Left ventricle myocardium inferior (tissue), 1 donor: ENCODE measurements at regions not wholly inside any gene's neighbourhood (a gene's known extent, or its start where the extent isn't known, plus 50 kb on each side); places are given as distances from the start of the nearest gene placed in this dataset.

ENCODE experiments used
- DNase-seq: peaks from one replicate; pipeline ENCODE4 v3.0.0-alpha.2; 2020
- H3K27ac ChIP-seq: fragments of 200-600 bp; replicated peaks from 2 replicates; pipeline ENCODE4 v1.8.0; 2021
- H3K27me3 ChIP-seq: fragments of 200-600 bp; 2 replicates; pipeline ENCODE4 v1.8.0; 2021; ENCODE audit warnings: low read depth
- H3K36me3 ChIP-seq: fragments of 200-600 bp; 2 replicates; pipeline ENCODE4 v1.8.0; 2021
- H3K4me1 ChIP-seq: fragments of 200-600 bp; 2 replicates; pipeline ENCODE4 v1.8.0; 2021
- H3K4me3 ChIP-seq: fragments of 200-600 bp; 2 replicates; pipeline ENCODE4 v1.8.0; 2021; ENCODE audit warnings: mild to moderate bottlenecking, moderate library complexity
- H3K9me3 ChIP-seq: fragments of 200-600 bp; replicated peaks from 2 replicates; pipeline ENCODE4 v1.8.0; 2021
- intact Hi-C: fragments of 100-400 bp; cut with micrococcal nuclease; formaldehyde crosslinking; loops from one replicate; pipeline ENCODE4 v1.11.0; 2022
- TF ChIP-seq, protein P1 (sequence below): fragments of 200-600 bp; IDR thresholded peaks from 2 replicates; pipeline ENCODE4 v1.8.0; 2021; ENCODE audit warnings: antibody characterized with exemption, mild to moderate bottlenecking, borderline replicate concordance
- donor health status: DM: no; HTN: yes; CAD: no; lungs with severe emphysema.

DNA sequence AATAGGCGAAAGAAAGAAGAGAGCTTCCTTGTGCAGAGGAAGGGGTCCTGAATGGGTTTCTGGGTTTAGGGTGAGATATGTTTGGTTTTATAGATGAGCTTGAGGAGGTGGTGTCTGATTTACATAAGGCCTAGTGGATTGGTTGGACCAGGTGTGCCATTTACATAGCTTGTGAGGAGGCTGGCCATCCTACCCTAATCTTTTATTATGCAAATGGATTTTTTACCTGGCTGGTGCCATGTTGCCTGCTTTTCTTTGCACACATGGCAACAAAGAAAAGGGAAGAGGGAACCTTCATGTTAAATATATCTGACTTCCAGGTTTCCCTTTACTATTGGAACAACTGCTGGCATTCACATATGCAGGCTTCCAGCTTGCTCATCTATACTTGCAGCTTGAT is 585.3 kb downstream of the PTPRU start:
- Histone ChIP-seq H3K36me3 (no peaks in the 10 kb centered on the region), H3K27ac (no peak overlapping the region), H3K9me3 (peaks cover 19% of the 10 kb centered on the region), H3K27me3 (peaks cover 61% of the 10 kb centered on the region), H3K4me3 (no peak overlapping the region), H3K4me1 (no peaks in the 10 kb centered on the region)
- intact Hi-C loops: no loop called here
- DNase-seq: no peak
- TF ChIP-seq, protein P1, sequence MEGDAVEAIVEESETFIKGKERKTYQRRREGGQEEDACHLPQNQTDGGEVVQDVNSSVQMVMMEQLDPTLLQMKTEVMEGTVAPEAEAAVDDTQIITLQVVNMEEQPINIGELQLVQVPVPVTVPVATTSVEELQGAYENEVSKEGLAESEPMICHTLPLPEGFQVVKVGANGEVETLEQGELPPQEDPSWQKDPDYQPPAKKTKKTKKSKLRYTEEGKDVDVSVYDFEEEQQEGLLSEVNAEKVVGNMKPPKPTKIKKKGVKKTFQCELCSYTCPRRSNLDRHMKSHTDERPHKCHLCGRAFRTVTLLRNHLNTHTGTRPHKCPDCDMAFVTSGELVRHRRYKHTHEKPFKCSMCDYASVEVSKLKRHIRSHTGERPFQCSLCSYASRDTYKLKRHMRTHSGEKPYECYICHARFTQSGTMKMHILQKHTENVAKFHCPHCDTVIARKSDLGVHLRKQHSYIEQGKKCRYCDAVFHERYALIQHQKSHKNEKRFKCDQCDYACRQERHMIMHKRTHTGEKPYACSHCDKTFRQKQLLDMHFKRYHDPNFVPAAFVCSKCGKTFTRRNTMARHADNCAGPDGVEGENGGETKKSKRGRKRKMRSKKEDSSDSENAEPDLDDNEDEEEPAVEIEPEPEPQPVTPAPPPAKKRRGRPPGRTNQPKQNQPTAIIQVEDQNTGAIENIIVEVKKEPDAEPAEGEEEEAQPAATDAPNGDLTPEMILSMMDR: no peak

DNA sequence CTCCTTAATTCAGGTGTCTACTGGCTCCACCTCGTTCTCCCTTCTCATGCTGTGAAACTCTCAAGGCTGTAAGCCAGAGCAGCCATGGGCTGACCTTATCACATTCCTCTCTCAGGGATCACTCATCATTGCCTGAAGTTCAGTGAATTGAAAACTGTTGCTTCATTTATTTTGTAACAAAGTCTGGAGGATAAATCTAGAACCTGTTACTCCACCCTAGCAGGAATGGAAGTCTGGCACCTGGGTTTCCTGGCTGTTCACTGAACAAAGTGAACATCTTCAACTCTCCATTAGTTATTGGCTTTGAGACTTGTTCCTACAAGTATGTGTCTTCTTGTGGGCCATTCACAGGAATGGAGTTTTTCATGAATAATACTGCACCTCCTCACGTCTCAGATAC is 584.1 kb downstream of the PTPRU start:
- Histone ChIP-seq H3K36me3 (no peaks in the 10 kb centered on the region), H3K9me3 (peaks cover 19% of the 10 kb centered on the region), H3K4me1 (no peaks in the 10 kb centered on the region), H3K27ac (no peak overlapping the region), H3K4me3 (no peak overlapping the region), H3K27me3 (peaks cover 55% of the 10 kb centered on the region)
- intact Hi-C loops: no loop called here
- DNase-seq: no peak
- TF ChIP-seq, protein P1: no peak

DNA sequence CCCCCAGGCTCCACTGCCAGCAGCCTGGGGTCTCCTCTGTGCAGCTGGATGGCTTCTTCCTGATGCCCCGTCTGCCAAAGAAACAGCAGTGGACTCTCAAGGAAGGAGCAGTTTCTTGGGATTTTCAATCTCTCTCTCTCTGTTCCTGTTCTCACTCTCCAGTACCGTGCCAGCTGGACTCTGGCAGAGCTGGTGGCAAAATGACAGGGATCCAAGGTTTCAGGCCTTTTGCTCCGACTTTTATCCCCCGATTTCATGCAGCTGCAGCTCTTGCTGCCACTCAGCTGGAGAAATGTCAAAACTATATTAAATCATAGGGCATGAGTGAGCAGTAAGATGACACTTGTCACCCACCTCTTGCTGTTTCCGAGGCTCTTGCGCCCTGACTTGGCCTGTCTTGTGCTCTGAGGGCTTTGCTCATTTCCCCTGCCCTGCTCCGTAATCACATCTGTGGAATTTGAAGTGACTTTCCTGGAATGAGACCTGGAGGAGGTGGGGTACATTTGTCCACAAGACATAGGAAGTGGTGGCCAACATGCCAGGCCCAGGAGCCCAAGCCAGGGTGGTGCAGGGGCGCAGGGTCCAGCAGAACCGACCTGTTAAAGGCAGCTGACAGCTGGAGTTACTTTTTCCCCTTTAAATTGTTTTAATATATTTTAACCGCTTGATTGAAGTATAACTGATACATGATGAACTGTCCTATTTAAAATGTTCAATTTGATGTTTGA is 576.2 kb downstream of the PTPRU start:
- Histone ChIP-seq H3K4me3 (no peak overlapping the region), H3K9me3 (no peaks in the 10 kb centered on the region), H3K4me1 (peaks cover 20% of the 10 kb centered on the region), H3K27ac (no peak overlapping the region), H3K36me3 (no peaks in the 10 kb centered on the region), H3K27me3 (peaks cover 5% of the 10 kb centered on the region)
- no peak for DNase-seq
- TF ChIP-seq, protein P1: no peak
- intact Hi-C loops: no loop called here

- Histone ChIP-seq H3K4me3 (no peak overlapping the region), H3K4me1 (peaks cover 20% of the 10 kb centered on the region), H3K9me3 (no peaks in the 10 kb centered on the region), H3K27me3 (peaks cover 5% of the 10 kb centered on the region), H3K36me3 (no peaks in the 10 kb centered on the region), H3K27ac (no peak overlapping the region)
- no peak for DNase-seq
- TF ChIP-seq, protein P1: no peak
- intact Hi-C loops: no loop called here
Measured at GRCh38 chr1:29811727-29812407, 575.5 kb downstream of the PTPRU start.

- Histone ChIP-seq H3K9me3 (no peaks in the 10 kb centered on the region), H3K4me1 (peaks cover 20% of the 10 kb centered on the region), H3K27me3 (peaks cover 5% of the 10 kb centered on the region), H3K4me3 (no peak overlapping the region), H3K27ac (no peak overlapping the region), H3K36me3 (no peaks in the 10 kb centered on the region)
- no peak for DNase-seq
- intact Hi-C loops: no loop called here
- TF ChIP-seq, protein P1: no peak
Measured at GRCh38 chr1:29811247-29811646, 574.9 kb downstream of the PTPRU start.
